Uterus (tissue), 2 donors: ENCODE measurements at regions not wholly inside any gene's neighbourhood (a gene's known extent, or its start where the extent isn't known, plus 50 kb on each side); places are given as distances from the start of the nearest gene placed in this dataset.

Experiments used
- POLR2A ChIP-seq, 2 donors: fragments of 450-650 bp; IDR thresholded peaks; one replicate each; pipeline ENCODE4 v1.6.1; 2016; ENCODE audit warnings: antibody characterized with exemption in 2 of 2, mild to moderate bottlenecking in 1 of 2, moderate library complexity in 1 of 2
- TF ChIP-seq, protein P1 (sequence below), 4 experiments: fragments of 200-600 bp in 2 of 4; fragments of 450-650 bp in 2 of 4; sonication (generic) in 2 of 4; IDR thresholded peaks; one replicate each; pipeline ENCODE4 v1.5.1; 2016 to 2019; ENCODE audit warnings: antibody characterized with exemption in 4 of 4, mild to moderate bottlenecking in 2 of 4, moderate library complexity in 1 of 4

DNA sequence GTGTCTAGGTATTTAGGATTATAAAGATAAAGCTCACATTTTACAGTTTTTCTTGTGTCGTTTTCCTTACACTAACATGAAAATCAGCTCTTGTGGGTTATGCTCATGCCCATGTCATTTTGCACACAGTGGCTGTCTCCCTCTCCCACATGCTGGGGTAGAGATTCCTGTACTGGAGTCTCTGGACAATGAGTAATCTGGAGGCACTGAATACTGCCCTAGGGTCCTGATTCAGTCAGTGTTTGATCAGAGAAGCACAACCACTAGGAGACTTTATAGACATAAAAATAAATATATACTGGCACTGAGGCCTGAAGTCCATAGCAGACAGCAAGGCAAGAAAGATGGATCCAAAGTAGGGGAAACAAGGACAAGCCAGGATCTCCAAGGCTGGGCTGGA lies 1008.8 kb downstream of the KCNMA1 start:
- TF ChIP-seq POLR2A (IDR thresholded peaks at IDR 0.05) = no peak
- TF ChIP-seq, protein P1, sequence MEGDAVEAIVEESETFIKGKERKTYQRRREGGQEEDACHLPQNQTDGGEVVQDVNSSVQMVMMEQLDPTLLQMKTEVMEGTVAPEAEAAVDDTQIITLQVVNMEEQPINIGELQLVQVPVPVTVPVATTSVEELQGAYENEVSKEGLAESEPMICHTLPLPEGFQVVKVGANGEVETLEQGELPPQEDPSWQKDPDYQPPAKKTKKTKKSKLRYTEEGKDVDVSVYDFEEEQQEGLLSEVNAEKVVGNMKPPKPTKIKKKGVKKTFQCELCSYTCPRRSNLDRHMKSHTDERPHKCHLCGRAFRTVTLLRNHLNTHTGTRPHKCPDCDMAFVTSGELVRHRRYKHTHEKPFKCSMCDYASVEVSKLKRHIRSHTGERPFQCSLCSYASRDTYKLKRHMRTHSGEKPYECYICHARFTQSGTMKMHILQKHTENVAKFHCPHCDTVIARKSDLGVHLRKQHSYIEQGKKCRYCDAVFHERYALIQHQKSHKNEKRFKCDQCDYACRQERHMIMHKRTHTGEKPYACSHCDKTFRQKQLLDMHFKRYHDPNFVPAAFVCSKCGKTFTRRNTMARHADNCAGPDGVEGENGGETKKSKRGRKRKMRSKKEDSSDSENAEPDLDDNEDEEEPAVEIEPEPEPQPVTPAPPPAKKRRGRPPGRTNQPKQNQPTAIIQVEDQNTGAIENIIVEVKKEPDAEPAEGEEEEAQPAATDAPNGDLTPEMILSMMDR (IDR thresholded peaks at IDR 0.05) = no peak
